Activated CD8-positive, alpha-beta memory T cell treated with anti-CD3 and anti-CD28 coated beads, Interleukin-2, amount 10 ng/mL, durations not matched to agents 7 days and 5 days (primary cell): ENCODE measurements at regions not wholly inside any gene's neighbourhood (a gene's known extent, or its start where the extent isn't known, plus 50 kb on each side); places are given as distances from the start of the nearest gene placed in this dataset.

Experiments used
- ATAC-seq: fragments of 150-1000 bp; cut with Tn5 transposase; one replicate; pipeline ENCODE4 v1.10.0; 2021; ENCODE audit warnings: moderate library complexity
- CTCF ChIA-PET: fragments of 350-600 bp; sonication (Branson Sonifier 250); formaldehyde crosslinking; loops from one replicate; lab custom pipeline; 2021; ENCODE audit warnings: antibody characterized with exemption; lab: Charles Lee
- DNase-seq: peaks from one replicate; pipeline ENCODE4 v3.0.0-alpha.2; 2020
- H3K27ac Mint-ChIP-seq: one replicate; pipeline ENCODE4 v1.8.0; 2021; ENCODE audit warnings: mild to moderate bottlenecking, mixed read lengths
- H3K27me3 Mint-ChIP-seq: one replicate; pipeline ENCODE4 v1.8.0; 2021; ENCODE audit warnings: mixed read lengths
- H3K36me3 Mint-ChIP-seq: one replicate; pipeline ENCODE4 v1.8.0; 2021; ENCODE audit warnings: mild to moderate bottlenecking, mixed read lengths
- H3K4me1 Mint-ChIP-seq: one replicate; pipeline ENCODE4 v1.8.0; 2021; ENCODE audit warnings: mixed read lengths
- H3K4me3 Mint-ChIP-seq: one replicate; pipeline ENCODE4 v1.8.0; 2021; ENCODE audit warnings: mild to moderate bottlenecking, moderate library complexity, mixed read lengths
- H3K9me3 Mint-ChIP-seq: one replicate; pipeline ENCODE4 v1.8.0; 2022; ENCODE audit warnings: low read depth, mixed read lengths

GRCh38 chr9:81388831-81389230 lies 300.5 kb downstream of the TLE1 start:
- Mint-ChIP-seq H3K36me3 (no peaks in the 10 kb centered on the region), H3K27ac (no peak overlapping the region), H3K4me3 (no peak overlapping the region), H3K9me3 (peaks cover 12% of the 10 kb centered on the region), H3K4me1 (no peaks in the 10 kb centered on the region), H3K27me3 (no peaks in the 10 kb centered on the region)
- CTCF ChIA-PET: no interaction called here
- DNase-seq (no peak), ATAC-seq (no peak)

- peaks cover 13% of the 10 kb centered on the region for H3K9me3 Mint-ChIP-seq
- no peak overlapping the region for H3K27ac Mint-ChIP-seq
- H3K36me3 Mint-ChIP-seq: no peaks in the 10 kb centered on the region
- no peaks in the 10 kb centered on the region for H3K4me1 Mint-ChIP-seq
- H3K27me3 Mint-ChIP-seq: no peaks in the 10 kb centered on the region
- DNase-seq (no peak), ATAC-seq (no peak)
- CTCF ChIA-PET: no interaction called here
- H3K4me3 Mint-ChIP-seq: no peak overlapping the region
These were observed 301.8 kb downstream of the TLE1 start for GRCh38 chr9:81387360-81388106.

- Mint-ChIP-seq H3K9me3 (peaks cover 6% of the 10 kb centered on the region), H3K27ac (no peak overlapping the region), H3K36me3 (no peaks in the 10 kb centered on the region), H3K4me3 (no peak overlapping the region), H3K4me1 (no peaks in the 10 kb centered on the region), H3K27me3 (no peaks in the 10 kb centered on the region)
- DNase-seq (no peak), ATAC-seq (no peak)
- CTCF ChIA-PET: no interaction called here
These were observed 304.4 kb downstream of the TLE1 start for GRCh38 chr9:81384911-81385310.

- DNase-seq: no peak
- no peaks in the 10 kb centered on the region for H3K27me3 Mint-ChIP-seq
- H3K36me3 Mint-ChIP-seq: no peaks in the 10 kb centered on the region
- H3K4me3 Mint-ChIP-seq: no peak overlapping the region
- H3K4me1 Mint-ChIP-seq: no peaks in the 10 kb centered on the region
- peaks cover 10% of the 10 kb centered on the region for H3K9me3 Mint-ChIP-seq
- CTCF ChIA-PET: no interaction called here
- H3K27ac Mint-ChIP-seq: no peak overlapping the region
- ATAC-seq: no peak
These were observed 307.1 kb downstream of the TLE1 start for GRCh38 chr9:81382281-81382680.

GRCh38 chr9:81381694-81382093 lies 307.7 kb downstream of the TLE1 start:
- Mint-ChIP-seq H3K27ac (no peak overlapping the region), H3K4me1 (no peaks in the 10 kb centered on the region), H3K4me3 (no peak overlapping the region), H3K27me3 (no peaks in the 10 kb centered on the region), H3K36me3 (no peaks in the 10 kb centered on the region), H3K9me3 (peaks cover 8% of the 10 kb centered on the region)
- ATAC-seq (no peak), DNase-seq (no peak)
- CTCF ChIA-PET: no interaction called here

- Mint-ChIP-seq H3K27me3 (no peaks in the 10 kb centered on the region), H3K4me1 (no peaks in the 10 kb centered on the region)
- CTCF ChIA-PET: no interaction called here
These were observed 308.6 kb downstream of the TLE1 start for GRCh38 chr9:81380504-81381359.

GRCh38 chr9:81379655-81380054 lies 309.7 kb downstream of the TLE1 start:
- H3K4me1 Mint-ChIP-seq: no peaks in the 10 kb centered on the region
- H3K9me3 Mint-ChIP-seq: peaks cover 6% of the 10 kb centered on the region
- CTCF ChIA-PET: no interaction called here

More at GRCh38 chr9:81380504-81381359, 308.6 kb downstream of the TLE1 start:
- no peak for ATAC-seq
- H3K36me3 Mint-ChIP-seq: no peaks in the 10 kb centered on the region
- H3K4me3 Mint-ChIP-seq: no peak overlapping the region
- H3K27ac Mint-ChIP-seq: no peak overlapping the region
- DNase-seq: no peak
- H3K9me3 Mint-ChIP-seq: peaks cover 7% of the 10 kb centered on the region

GRCh38 chr9:81377921-81378320 lies 311.4 kb downstream of the TLE1 start:
- DNase-seq (no peak), ATAC-seq (no peak)
- Mint-ChIP-seq H3K4me1 (no peaks in the 10 kb centered on the region), H3K27me3 (no peaks in the 10 kb centered on the region), H3K27ac (no peak overlapping the region), H3K9me3 (peaks cover 4% of the 10 kb centered on the region), H3K36me3 (no peaks in the 10 kb centered on the region), H3K4me3 (no peak overlapping the region)
- CTCF ChIA-PET: no interaction called here

More at GRCh38 chr9:81379655-81380054, 309.7 kb downstream of the TLE1 start:
- DNase-seq (no peak), ATAC-seq (no peak)
- H3K27ac Mint-ChIP-seq: no peak overlapping the region
- H3K36me3 Mint-ChIP-seq: no peaks in the 10 kb centered on the region
- no peak overlapping the region for H3K4me3 Mint-ChIP-seq
- H3K27me3 Mint-ChIP-seq: no peaks in the 10 kb centered on the region

- DNase-seq: no peak
- Mint-ChIP-seq H3K27ac (no peak overlapping the region), H3K36me3 (no peaks in the 10 kb centered on the region), H3K9me3 (peaks cover 6% of the 10 kb centered on the region), H3K4me3 (no peak overlapping the region), H3K27me3 (no peaks in the 10 kb centered on the region), H3K4me1 (no peaks in the 10 kb centered on the region)
- ATAC-seq: no peak
- CTCF ChIA-PET: no interaction called here
These were observed 312.0 kb downstream of the TLE1 start for GRCh38 chr9:81377320-81377719.

- Mint-ChIP-seq H3K4me3 (no peak overlapping the region), H3K27me3 (no peaks in the 10 kb centered on the region), H3K4me1 (no peaks in the 10 kb centered on the region), H3K27ac (no peak overlapping the region), H3K9me3 (peaks cover 9% of the 10 kb centered on the region), H3K36me3 (no peaks in the 10 kb centered on the region)
- ATAC-seq (no peak), DNase-seq (no peak)
- CTCF ChIA-PET: no interaction called here
These were observed 313.9 kb downstream of the TLE1 start for GRCh38 chr9:81375187-81376100.

GRCh38 chr9:81374459-81375186 lies 314.7 kb downstream of the TLE1 start:
- Mint-ChIP-seq H3K9me3 (peaks cover 9% of the 10 kb centered on the region), H3K27me3 (no peaks in the 10 kb centered on the region), H3K27ac (no peak overlapping the region), H3K4me1 (no peaks in the 10 kb centered on the region), H3K36me3 (no peaks in the 10 kb centered on the region), H3K4me3 (no peak overlapping the region)
- ATAC-seq (no peak), DNase-seq (no peak)
- CTCF ChIA-PET: no interaction called here

- no peaks in the 10 kb centered on the region for H3K27me3 Mint-ChIP-seq
- H3K4me3 Mint-ChIP-seq: no peak overlapping the region
- H3K9me3 Mint-ChIP-seq: peaks cover 5% of the 10 kb centered on the region
- ATAC-seq (no peak), DNase-seq (no peak)
- H3K36me3 Mint-ChIP-seq: no peaks in the 10 kb centered on the region
- CTCF ChIA-PET: no interaction called here
- no peaks in the 10 kb centered on the region for H3K4me1 Mint-ChIP-seq
- H3K27ac Mint-ChIP-seq: no peak overlapping the region
These were observed 316.1 kb downstream of the TLE1 start for GRCh38 chr9:81373294-81373693.
